Stimulated activated memory B cell treated with anti-CD40 and anti-IgM and Interleukin-4, amounts not matched to agents 10 μg/mL and 1 μg/mL and 100 μg/mL, for 72 hours (primary cell): ENCODE measurements at regions not wholly inside any gene's neighbourhood (a gene's known extent, or its start where the extent isn't known, plus 50 kb on each side); places are given as distances from the start of the nearest gene placed in this dataset.

Source experiments
- ATAC-seq: fragments of 150-1000 bp; cut with Tn5 transposase; 2 replicates; pipeline ENCODE4 v1.10.0; 2021
- H3K27ac Mint-ChIP-seq: one replicate; pipeline ENCODE4 v1.8.0; 2022; ENCODE audit warnings: mild to moderate bottlenecking, mixed read lengths
- H3K27me3 Mint-ChIP-seq: one replicate; pipeline ENCODE4 v1.8.0; 2022; ENCODE audit warnings: mixed read lengths
- H3K36me3 Mint-ChIP-seq: one replicate; pipeline ENCODE4 v1.8.0; 2022; ENCODE audit warnings: mixed read lengths
- H3K4me1 Mint-ChIP-seq: one replicate; pipeline ENCODE4 v1.8.0; 2022; ENCODE audit warnings: mixed read lengths
- H3K4me3 Mint-ChIP-seq: one replicate; pipeline ENCODE4 v1.8.0; 2022; ENCODE audit warnings: mild to moderate bottlenecking, moderate library complexity, mixed read lengths
- H3K9me3 Mint-ChIP-seq: one replicate; pipeline ENCODE4 v1.8.0; 2022; ENCODE audit warnings: mixed read lengths

- H3K27me3 Mint-ChIP-seq: no peaks in the 10 kb centered on the region
- H3K36me3 Mint-ChIP-seq: no peaks in the 10 kb centered on the region
- H3K27ac Mint-ChIP-seq: no peak overlapping the region
- H3K4me1 Mint-ChIP-seq: no peaks in the 10 kb centered on the region
- no peak for ATAC-seq
- H3K9me3 Mint-ChIP-seq: peaks cover 3% of the 10 kb centered on the region
- H3K4me3 Mint-ChIP-seq: no peak overlapping the region
These were observed 390.0 kb downstream of the FAT4 start for GRCh38 chr4:125704726-125705125.

GRCh38 chr4:125705681-125706080 is 390.9 kb downstream of the FAT4 start:
- no peaks in the 10 kb centered on the region for H3K4me1 Mint-ChIP-seq
- H3K9me3 Mint-ChIP-seq: peaks cover 3% of the 10 kb centered on the region
- no peak overlapping the region for H3K4me3 Mint-ChIP-seq
- no peak for ATAC-seq
- H3K27ac Mint-ChIP-seq: no peak overlapping the region
- H3K27me3 Mint-ChIP-seq: no peaks in the 10 kb centered on the region
- H3K36me3 Mint-ChIP-seq: no peaks in the 10 kb centered on the region

- no peak for ATAC-seq
- Mint-ChIP-seq H3K4me3 (no peak overlapping the region), H3K27me3 (no peaks in the 10 kb centered on the region), H3K4me1 (no peaks in the 10 kb centered on the region), H3K27ac (no peak overlapping the region), H3K9me3 (peaks cover 3% of the 10 kb centered on the region), H3K36me3 (no peaks in the 10 kb centered on the region)
These were observed 392.6 kb downstream of the FAT4 start for GRCh38 chr4:125707397-125707796.

GRCh38 chr4:125710766-125711165 is 396.0 kb downstream of the FAT4 start:
- Mint-ChIP-seq H3K4me3 (no peak overlapping the region), H3K4me1 (no peaks in the 10 kb centered on the region), H3K9me3 (peaks cover 3% of the 10 kb centered on the region), H3K36me3 (no peaks in the 10 kb centered on the region), H3K27me3 (no peaks in the 10 kb centered on the region), H3K27ac (no peak overlapping the region)
- ATAC-seq: no peak

GRCh38 chr4:125714049-125714448 is 399.3 kb downstream of the FAT4 start:
- no peak for ATAC-seq

GRCh38 chr4:125714845-125715244 is 400.1 kb downstream of the FAT4 start:
- Mint-ChIP-seq H3K9me3 (no peaks in the 10 kb centered on the region), H3K36me3 (no peaks in the 10 kb centered on the region), H3K4me3 (no peak overlapping the region), H3K27ac (no peak overlapping the region), H3K27me3 (no peaks in the 10 kb centered on the region), H3K4me1 (no peaks in the 10 kb centered on the region)
- no peak for ATAC-seq

More at GRCh38 chr4:125714049-125714448, 399.3 kb downstream of the FAT4 start:
- Mint-ChIP-seq H3K36me3 (no peaks in the 10 kb centered on the region), H3K27ac (no peak overlapping the region), H3K4me1 (no peaks in the 10 kb centered on the region), H3K9me3 (peaks cover 3% of the 10 kb centered on the region), H3K4me3 (no peak overlapping the region), H3K27me3 (no peaks in the 10 kb centered on the region)

GRCh38 chr4:125719987-125720386 is 405.2 kb downstream of the FAT4 start:
- Mint-ChIP-seq H3K27me3 (no peaks in the 10 kb centered on the region), H3K36me3 (no peaks in the 10 kb centered on the region), H3K4me3 (no peak overlapping the region), H3K9me3 (no peaks in the 10 kb centered on the region), H3K4me1 (no peaks in the 10 kb centered on the region), H3K27ac (no peak overlapping the region)
- ATAC-seq: no peak

GRCh38 chr4:125722009-125722408 is 407.3 kb downstream of the FAT4 start:
- ATAC-seq: no peak
- no peak overlapping the region for H3K4me3 Mint-ChIP-seq
- no peaks in the 10 kb centered on the region for H3K4me1 Mint-ChIP-seq
- no peak overlapping the region for H3K27ac Mint-ChIP-seq
- H3K27me3 Mint-ChIP-seq: no peaks in the 10 kb centered on the region
- no peaks in the 10 kb centered on the region for H3K9me3 Mint-ChIP-seq
- no peaks in the 10 kb centered on the region for H3K36me3 Mint-ChIP-seq

- Mint-ChIP-seq H3K4me3 (no peak overlapping the region), H3K9me3 (no peaks in the 10 kb centered on the region), H3K4me1 (no peaks in the 10 kb centered on the region), H3K36me3 (no peaks in the 10 kb centered on the region), H3K27ac (no peak overlapping the region), H3K27me3 (no peaks in the 10 kb centered on the region)
- no peak for ATAC-seq
These were observed 411.3 kb downstream of the FAT4 start for GRCh38 chr4:125725957-125726525.

GRCh38 chr4:125727931-125728330 is 413.2 kb downstream of the FAT4 start:
- no peak for ATAC-seq
- Mint-ChIP-seq H3K9me3 (no peaks in the 10 kb centered on the region), H3K4me1 (no peaks in the 10 kb centered on the region), H3K27ac (no peak overlapping the region), H3K36me3 (no peaks in the 10 kb centered on the region), H3K4me3 (no peak overlapping the region), H3K27me3 (no peaks in the 10 kb centered on the region)

GRCh38 chr4:125728568-125728967 is 413.8 kb downstream of the FAT4 start:
- H3K36me3 Mint-ChIP-seq: no peaks in the 10 kb centered on the region
- H3K27me3 Mint-ChIP-seq: no peaks in the 10 kb centered on the region
- ATAC-seq: no peak
- H3K9me3 Mint-ChIP-seq: no peaks in the 10 kb centered on the region
- no peaks in the 10 kb centered on the region for H3K4me1 Mint-ChIP-seq
- H3K4me3 Mint-ChIP-seq: no peak overlapping the region
- no peak overlapping the region for H3K27ac Mint-ChIP-seq

- Mint-ChIP-seq H3K9me3 (no peaks in the 10 kb centered on the region), H3K4me3 (no peak overlapping the region), H3K27ac (no peak overlapping the region), H3K4me1 (no peaks in the 10 kb centered on the region), H3K27me3 (no peaks in the 10 kb centered on the region), H3K36me3 (no peaks in the 10 kb centered on the region)
- no peak for ATAC-seq
These were observed 414.4 kb downstream of the FAT4 start for GRCh38 chr4:125729171-125729570.

- Mint-ChIP-seq H3K36me3 (no peaks in the 10 kb centered on the region), H3K27ac (no peak overlapping the region), H3K9me3 (no peaks in the 10 kb centered on the region), H3K27me3 (no peaks in the 10 kb centered on the region), H3K4me3 (no peak overlapping the region), H3K4me1 (no peaks in the 10 kb centered on the region)
- no peak for ATAC-seq
These were observed 417.9 kb downstream of the FAT4 start for GRCh38 chr4:125732632-125733031.

- no peak for ATAC-seq
- Mint-ChIP-seq H3K27me3 (no peaks in the 10 kb centered on the region), H3K9me3 (no peaks in the 10 kb centered on the region), H3K36me3 (no peaks in the 10 kb centered on the region), H3K27ac (no peak overlapping the region), H3K4me3 (no peak overlapping the region), H3K4me1 (no peaks in the 10 kb centered on the region)
These were observed 419.7 kb downstream of the FAT4 start for GRCh38 chr4:125734504-125734903.

- Mint-ChIP-seq H3K27ac (no peak overlapping the region), H3K4me1 (no peaks in the 10 kb centered on the region), H3K27me3 (no peaks in the 10 kb centered on the region), H3K36me3 (no peaks in the 10 kb centered on the region), H3K9me3 (no peaks in the 10 kb centered on the region), H3K4me3 (no peak overlapping the region)
- ATAC-seq: no peak
These were observed 420.3 kb downstream of the FAT4 start for GRCh38 chr4:125735102-125735501.

GRCh38 chr4:125736057-125736456 is 421.3 kb downstream of the FAT4 start:
- no peaks in the 10 kb centered on the region for H3K4me1 Mint-ChIP-seq
- no peak overlapping the region for H3K4me3 Mint-ChIP-seq
- H3K27ac Mint-ChIP-seq: no peak overlapping the region
- H3K9me3 Mint-ChIP-seq: no peaks in the 10 kb centered on the region
- no peak for ATAC-seq
- no peaks in the 10 kb centered on the region for H3K36me3 Mint-ChIP-seq
- no peaks in the 10 kb centered on the region for H3K27me3 Mint-ChIP-seq

GRCh38 chr4:125739760-125740159 is 425.0 kb downstream of the FAT4 start:
- Mint-ChIP-seq H3K27ac (no peak overlapping the region), H3K9me3 (no peaks in the 10 kb centered on the region), H3K27me3 (no peaks in the 10 kb centered on the region), H3K36me3 (no peaks in the 10 kb centered on the region), H3K4me3 (no peak overlapping the region), H3K4me1 (no peaks in the 10 kb centered on the region)
- no peak for ATAC-seq
